Neuronal stem cell (in vitro differentiated cells): ENCODE measurements at regions not wholly inside any gene's neighbourhood (a gene's known extent, or its start where the extent isn't known, plus 50 kb on each side); places are given as distances from the start of the nearest gene placed in this dataset.

Experiments used
- DNase-seq: peaks from one replicate; pipeline ENCODE4 v3.0.0-alpha.2; 2013; ENCODE audit warnings: low spot score
- H2AFZ ChIP-seq: one replicate; pipeline ENCODE4 v1.6.1; 2013; ENCODE audit warnings: mild to moderate bottlenecking, low read length, inconsistent platforms
- H2AK5ac ChIP-seq: 2 replicates; pipeline ENCODE4 v1.6.1; 2013; ENCODE audit warnings: low read depth, mild to moderate bottlenecking, inconsistent platforms, low read length, moderate library complexity, mixed read lengths
- H2BK120ac ChIP-seq: 2 replicates; pipeline ENCODE4 v1.6.1; 2013; ENCODE audit warnings: low read depth, mild to moderate bottlenecking, inconsistent platforms, low read length, moderate library complexity, mixed read lengths
- H2BK12ac ChIP-seq: one replicate; pipeline ENCODE4 v1.6.1; 2013; ENCODE audit warnings: low read length, inconsistent platforms
- H2BK15ac ChIP-seq: 2 replicates; pipeline ENCODE4 v1.6.1; 2013; ENCODE audit warnings: mild to moderate bottlenecking, low read length, inconsistent platforms, mixed read lengths
- H2BK5ac ChIP-seq: one replicate; pipeline ENCODE4 v1.6.1; 2013; ENCODE audit warnings: inconsistent platforms, mild to moderate bottlenecking, low read length, moderate library complexity
- H3K14ac ChIP-seq: one replicate; pipeline ENCODE4 v1.6.1; 2013; ENCODE audit warnings: low read length, inconsistent platforms
- H3K18ac ChIP-seq: 2 replicates; pipeline ENCODE4 v1.6.1; 2013; ENCODE audit warnings: low read length, inconsistent platforms
- H3K23ac ChIP-seq: 2 replicates; pipeline ENCODE4 v1.6.1; 2013; ENCODE audit warnings: low read depth, mild to moderate bottlenecking, mixed read lengths, low read length, inconsistent platforms; ENCODE audit not compliant: poor library complexity
- H3K27ac ChIP-seq: replicated peaks from 3 replicates; pipeline ENCODE4 v1.5.1; 2013; ENCODE audit warnings: low read length, inconsistent platforms
- H3K27me3 ChIP-seq, 3 experiments: 2 replicates each; pipeline ENCODE4 v1.6.1; 2013; ENCODE audit warnings: low read length in 3 of 3, mild to moderate bottlenecking in 2 of 3, inconsistent platforms in 1 of 3, low read depth in 1 of 3, mixed read lengths in 1 of 3, moderate library complexity in 1 of 3; ENCODE audit not compliant: control insufficient read depth in 3 of 3, insufficient read depth in 3 of 3
- H3K36me3 ChIP-seq, 2 donors: replicated peaks in 1 of 2; 2 replicates each; pipeline ENCODE4 v1.6.1; 2013; ENCODE audit warnings: low read length in 2 of 2; ENCODE audit not compliant: control insufficient read depth in 2 of 2, insufficient read depth in 2 of 2
- H3K4ac ChIP-seq: 2 replicates; pipeline ENCODE4 v1.6.1; 2013; ENCODE audit warnings: inconsistent platforms, mild to moderate bottlenecking, low read length, moderate library complexity
- H3K4me1 ChIP-seq, 2 donors: 1 replicate in 1 of 2; 2 replicates in 1 of 2; pipeline ENCODE4 v1.6.1; 2013; ENCODE audit warnings: low read length in 2 of 2, low read depth in 1 of 2; ENCODE audit not compliant: control insufficient read depth in 2 of 2, insufficient read depth in 1 of 2
- H3K4me2 ChIP-seq: one replicate; pipeline ENCODE4 v1.6.1; 2013; ENCODE audit warnings: mild to moderate bottlenecking, low read length, inconsistent platforms; ENCODE audit not compliant: insufficient read depth, poor library complexity, severe bottlenecking
- H3K4me3 ChIP-seq, 2 donors: 2 replicates each; pipeline ENCODE4 v1.5.1; 2013; ENCODE audit warnings: low read length in 2 of 2, mild to moderate bottlenecking in 2 of 2, inconsistent platforms in 1 of 2, moderate library complexity in 1 of 2
- H3K79me1 ChIP-seq: one replicate; pipeline ENCODE4 v1.6.1; 2013; ENCODE audit warnings: low read depth, mild to moderate bottlenecking, inconsistent platforms, low read length, moderate library complexity
- H3K9ac ChIP-seq: one replicate; pipeline ENCODE4 v1.6.1; 2013; ENCODE audit warnings: mild to moderate bottlenecking, low read depth, low read length, inconsistent platforms; ENCODE audit not compliant: poor library complexity
- H3K9me3 ChIP-seq, 2 donors: replicated peaks in 1 of 2; 2 replicates each; pipeline versions ENCODE3 to v1.6.1; 2013; ENCODE audit warnings: low read length in 2 of 2, mild to moderate bottlenecking in 2 of 2, inconsistent platforms in 1 of 2, low read depth in 1 of 2, mixed read lengths in 1 of 2, moderate library complexity in 1 of 2; ENCODE audit not compliant: control insufficient read depth in 2 of 2, insufficient read depth in 1 of 2
- H4K8ac ChIP-seq: one replicate; pipeline ENCODE4 v1.6.1; 2013; ENCODE audit warnings: low read depth, mild to moderate bottlenecking, inconsistent platforms, low read length, moderate library complexity
- H4K91ac ChIP-seq: one replicate; pipeline ENCODE4 v1.6.1; 2013; ENCODE audit warnings: low read length, low read depth, mild to moderate bottlenecking, inconsistent platforms; ENCODE audit not compliant: poor library complexity
- WGBS, 2 donors: extraction: QIAGEN DNeasy Blood & Tissue Kit; methylation state at CpG; one replicate each; pipeline ENCODE4 v1.1.7; 2013; ENCODE audit warnings: missing lambda C conversion rate in 2 of 2, mixed read lengths in 1 of 2; ENCODE audit not compliant: insufficient read length in 2 of 2, insufficient replicate concordance in 1 of 2; ENCODE audit errors: extremely low coverage in 2 of 2; 5-methylcytosine and 5-hydroxymethylcytosine counted together

GRCh38 chr5:5925191-5925590 is 453.2 kb downstream of the MED10 start:
- H2BK5ac ChIP-seq, result no peak overlapping the region

GRCh38 chr5:5919411-5919810 is 458.9 kb downstream of the MED10 start:
- H4K8ac ChIP-seq, result no peak overlapping the region
- no peak overlapping the region for H2BK120ac ChIP-seq
- H3K4me2 ChIP-seq, result no peak overlapping the region
- no peaks in the 10 kb centered on the region for H3K9me3 ChIP-seq
- H3K18ac ChIP-seq, result no peak overlapping the region
- no peak overlapping the region for H2BK5ac ChIP-seq
- H3K4ac ChIP-seq, result no peak overlapping the region
- no peaks in the 10 kb centered on the region for H3K4me1 ChIP-seq
- H3K79me1 ChIP-seq, result no peaks in the 10 kb centered on the region
- H3K27me3 ChIP-seq, result no peaks in the 10 kb centered on the region
- no peak for DNase-seq
- H3K23ac ChIP-seq, result no peak overlapping the region
- H3K27ac ChIP-seq, result no peak overlapping the region
- no peak overlapping the region for H3K9ac ChIP-seq
- no peaks in the 10 kb centered on the region for H3K36me3 ChIP-seq
- H3K4me3 ChIP-seq, result no peak overlapping the region
- H2BK15ac ChIP-seq, result no peak overlapping the region
- H3K14ac ChIP-seq, result no peak overlapping the region
- WGBS, 2 donors, result no CpG with 5 or more reads among the region's 2 CpGs
- no peak overlapping the region for H2BK12ac ChIP-seq
- no peak overlapping the region for H4K91ac ChIP-seq
- H2AK5ac ChIP-seq, result no peak overlapping the region
- no peak overlapping the region for H2AFZ ChIP-seq

More at GRCh38 chr5:5925191-5925590, 453.2 kb downstream of the MED10 start:
- Histone ChIP-seq H3K27me3 (no peaks in the 10 kb centered on the region), H4K91ac (no peak overlapping the region), H2BK15ac (no peak overlapping the region), H3K9me3 (peaks cover 0 to 3% of the 10 kb centered on the region in 2 donors), H2AFZ (no peak overlapping the region), H3K14ac (no peak overlapping the region), H4K8ac (no peak overlapping the region), H3K36me3 (no peaks in the 10 kb centered on the region), H2AK5ac (no peak overlapping the region), H3K79me1 (no peaks in the 10 kb centered on the region), H3K4me1 (peaks cover 0 to 4% of the 10 kb centered on the region in 2 donors), H3K23ac (no peak overlapping the region), H3K4ac (no peak overlapping the region), H2BK120ac (no peak overlapping the region), H3K4me3 (peak overlapping the region in 1 of 2 donors; percentile 30), H2BK12ac (no peak overlapping the region), H3K18ac (no peak overlapping the region), H3K4me2 (no peak overlapping the region), H3K27ac (no peak overlapping the region), H3K9ac (no peak overlapping the region)
- no peak for DNase-seq
- no CpG with 5 or more reads among the region's 7 CpGs for WGBS, 2 donors

- H3K14ac ChIP-seq, result no peak overlapping the region
- no peaks in the 10 kb centered on the region for H3K9me3 ChIP-seq
- no peak overlapping the region for H2AK5ac ChIP-seq
- H2BK15ac ChIP-seq, result no peak overlapping the region
- no peaks in the 10 kb centered on the region for H3K27me3 ChIP-seq
- H3K27ac ChIP-seq, result no peak overlapping the region
- no peak overlapping the region for H3K23ac ChIP-seq
- H3K4me1 ChIP-seq, result no peaks in the 10 kb centered on the region
- H2BK12ac ChIP-seq, result no peak overlapping the region
- no peak overlapping the region for H4K8ac ChIP-seq
- H3K4me3 ChIP-seq, result no peak overlapping the region
- H3K9ac ChIP-seq, result no peak overlapping the region
- DNase-seq, result no peak
- no peak overlapping the region for H3K4me2 ChIP-seq
- no CpG with 5 or more reads among the region's 3 CpGs for WGBS, 2 donors
- H2BK120ac ChIP-seq, result no peak overlapping the region
- H4K91ac ChIP-seq, result no peak overlapping the region
- H3K79me1 ChIP-seq, result no peaks in the 10 kb centered on the region
- no peak overlapping the region for H2AFZ ChIP-seq
- H3K4ac ChIP-seq, result no peak overlapping the region
- H3K36me3 ChIP-seq, result no peaks in the 10 kb centered on the region
- H2BK5ac ChIP-seq, result no peak overlapping the region
- no peak overlapping the region for H3K18ac ChIP-seq
These were observed 471.6 kb downstream of the MED10 start for GRCh38 chr5:5906778-5907177.

- no peak overlapping the region for H2BK5ac ChIP-seq
- no peak overlapping the region for H4K91ac ChIP-seq
- H3K9me3 ChIP-seq, result no peaks in the 10 kb centered on the region
- H3K79me1 ChIP-seq, result no peaks in the 10 kb centered on the region
- H3K4me3 ChIP-seq, result no peak overlapping the region
- H3K27ac ChIP-seq, result no peak overlapping the region
- no peaks in the 10 kb centered on the region for H3K36me3 ChIP-seq
- no peak overlapping the region for H2AFZ ChIP-seq
- H3K18ac ChIP-seq, result no peak overlapping the region
- H4K8ac ChIP-seq, result no peak overlapping the region
- WGBS, 2 donors, result no CpG with 5 or more reads among the region's 2 CpGs
- H3K4ac ChIP-seq, result no peak overlapping the region
- H2BK120ac ChIP-seq, result no peak overlapping the region
- no peak overlapping the region for H2BK12ac ChIP-seq
- no peak overlapping the region for H3K9ac ChIP-seq
- no peak overlapping the region for H2BK15ac ChIP-seq
- no peak overlapping the region for H2AK5ac ChIP-seq
- H3K23ac ChIP-seq, result no peak overlapping the region
- H3K4me1 ChIP-seq, result no peaks in the 10 kb centered on the region
- no peaks in the 10 kb centered on the region for H3K27me3 ChIP-seq
- DNase-seq, result no peak
- H3K14ac ChIP-seq, result no peak overlapping the region
- no peak overlapping the region for H3K4me2 ChIP-seq
These were observed 473.2 kb downstream of the MED10 start for GRCh38 chr5:5905186-5905585.
